ENCODE measurements at regions not wholly inside any gene's neighbourhood (a gene's known extent, or its start where the extent isn't known, plus 50 kb on each side); places are given as distances from the start of the nearest gene placed in this dataset.

GRCh38 chr6:7672066-7673062 lies 53.5 kb upstream of the BMP6 start:
- no peaks in the 10 kb centered on the region for H3K36me3 Mint-ChIP-seq (ENCODE audit: low read depth)
- no peak for DNase-seq
- no peak overlapping the region for H3K27ac Mint-ChIP-seq
- peaks cover 33% of the 10 kb centered on the region for H3K4me1 Mint-ChIP-seq (ENCODE audit: low read depth)
- H3K27me3 Mint-ChIP-seq (ENCODE audit: insufficient read depth): peaks cover 4% of the 10 kb centered on the region
- no peaks in the 10 kb centered on the region for H3K9me3 Mint-ChIP-seq
- TF ChIP-seq, protein P1, sequence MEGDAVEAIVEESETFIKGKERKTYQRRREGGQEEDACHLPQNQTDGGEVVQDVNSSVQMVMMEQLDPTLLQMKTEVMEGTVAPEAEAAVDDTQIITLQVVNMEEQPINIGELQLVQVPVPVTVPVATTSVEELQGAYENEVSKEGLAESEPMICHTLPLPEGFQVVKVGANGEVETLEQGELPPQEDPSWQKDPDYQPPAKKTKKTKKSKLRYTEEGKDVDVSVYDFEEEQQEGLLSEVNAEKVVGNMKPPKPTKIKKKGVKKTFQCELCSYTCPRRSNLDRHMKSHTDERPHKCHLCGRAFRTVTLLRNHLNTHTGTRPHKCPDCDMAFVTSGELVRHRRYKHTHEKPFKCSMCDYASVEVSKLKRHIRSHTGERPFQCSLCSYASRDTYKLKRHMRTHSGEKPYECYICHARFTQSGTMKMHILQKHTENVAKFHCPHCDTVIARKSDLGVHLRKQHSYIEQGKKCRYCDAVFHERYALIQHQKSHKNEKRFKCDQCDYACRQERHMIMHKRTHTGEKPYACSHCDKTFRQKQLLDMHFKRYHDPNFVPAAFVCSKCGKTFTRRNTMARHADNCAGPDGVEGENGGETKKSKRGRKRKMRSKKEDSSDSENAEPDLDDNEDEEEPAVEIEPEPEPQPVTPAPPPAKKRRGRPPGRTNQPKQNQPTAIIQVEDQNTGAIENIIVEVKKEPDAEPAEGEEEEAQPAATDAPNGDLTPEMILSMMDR (IDR thresholded peaks at IDR 0.05): no peak
- H3K4me3 Mint-ChIP-seq: peak overlapping the region; percentile 45; the same call in 1 of the 2 replicates

- H3K36me3 Mint-ChIP-seq (ENCODE audit: low read depth): no peaks in the 10 kb centered on the region
- TF ChIP-seq, protein P1 (IDR thresholded peaks at IDR 0.05): peak; percentile 30; the same call in 1 of the 2 replicates
- H3K4me1 Mint-ChIP-seq (ENCODE audit: low read depth): peaks cover 33% of the 10 kb centered on the region
- H3K9me3 Mint-ChIP-seq: no peaks in the 10 kb centered on the region
- H3K4me3 Mint-ChIP-seq: peak overlapping the region; percentile 45; the same call in 1 of the 2 replicates
- no peak for DNase-seq
- H3K27ac Mint-ChIP-seq: no peak overlapping the region
- H3K27me3 Mint-ChIP-seq (ENCODE audit: insufficient read depth): peaks cover 4% of the 10 kb centered on the region
Measured at GRCh38 chr6:7673063-7673536, 52.8 kb upstream of the BMP6 start.

GRCh38 chr6:7674291-7674690 lies 51.6 kb upstream of the BMP6 start:
- no peaks in the 10 kb centered on the region for H3K9me3 Mint-ChIP-seq
- TF ChIP-seq, protein P1 (IDR thresholded peaks at IDR 0.05): no peak
- peaks cover 4% of the 10 kb centered on the region for H3K27me3 Mint-ChIP-seq (ENCODE audit: insufficient read depth)
- H3K27ac Mint-ChIP-seq: no peak overlapping the region
- H3K4me3 Mint-ChIP-seq: no peak overlapping the region
- H3K4me1 Mint-ChIP-seq (ENCODE audit: low read depth): peaks cover 33% of the 10 kb centered on the region
- no peaks in the 10 kb centered on the region for H3K36me3 Mint-ChIP-seq (ENCODE audit: low read depth)
- no peak for DNase-seq

GRCh38 chr6:7675353-7675945 lies 50.5 kb upstream of the BMP6 start:
- no peaks in the 10 kb centered on the region for H3K36me3 Mint-ChIP-seq (ENCODE audit: low read depth)
- H3K4me1 Mint-ChIP-seq (ENCODE audit: low read depth): peaks cover 32% of the 10 kb centered on the region
- no peaks in the 10 kb centered on the region for H3K9me3 Mint-ChIP-seq
- DNase-seq: no peak
- TF ChIP-seq, protein P1 (IDR thresholded peaks at IDR 0.05): no peak
- no peak overlapping the region for H3K27ac Mint-ChIP-seq
- H3K27me3 Mint-ChIP-seq (ENCODE audit: insufficient read depth): peaks cover 8% of the 10 kb centered on the region
- H3K4me3 Mint-ChIP-seq: no peak overlapping the region

All from HFFc6 (cell line).